GM12878 (cell line): ENCODE measurements at regions not wholly inside any gene's neighbourhood (a gene's known extent, or its start where the extent isn't known, plus 50 kb on each side); places are given as distances from the start of the nearest gene placed in this dataset.

Source experiments
- ATAC-seq: fragments of 200-7000 bp; cut with Tn5 transposase; 3 replicates; pipeline ENCODE4 v1.9.1; 2020; ENCODE audit warnings: mild to moderate bottlenecking, moderate library complexity
- BruUV-seq: library from RNA; stranded (reverse); fragments of 400-500 nt; replicated peaks from 2 replicates; lab custom pipeline; 2021; lab: Mats Ljungman, UMichigan
- CTCF ChIA-PET: fragments of 300-600 bp; sonication (Branson Sonifier 250); formaldehyde crosslinking; extraction: SDS; loops from one replicate; lab custom pipeline; 2021; ENCODE audit warnings: inconsistent platforms; lab: Yijun Ruan, JAX
- POLR2A ChIA-PET: fragments of 350-600 bp; formaldehyde crosslinking; extraction: SDS; loops from one replicate; lab custom pipeline; 2021; ENCODE audit warnings: inconsistent platforms; lab: Charles Lee
- RAD21 ChIA-PET: fragments of 300-600 bp; sonication (Branson Sonifier 250); formaldehyde crosslinking; loops from one replicate; lab custom pipeline; 2023; ENCODE audit warnings: antibody characterized with exemption; ENCODE audit not compliant: unreplicated experiment; lab: Charles Lee
- SMC1A ChIA-PET: fragments of 300-600 bp; sonication (Branson Sonifier 250); formaldehyde crosslinking; loops from one replicate; lab custom pipeline; 2023; ENCODE audit not compliant: unreplicated experiment, uncharacterized antibody; lab: Charles Lee
- DNase-seq: peaks from one replicate; pipeline ENCODE4 v3.0.0-alpha.2; 2011; ENCODE audit warnings: low read depth, low spot score
- FAIRE-seq: peaks from 3 replicates; lab custom pipeline; 2011; peaks lifted over from hg19 to GRCh38; lab: Jason Lieb, UNC
- H2AFZ ChIP-seq: 2 replicates; pipeline ENCODE4 v1.6.0; 2011; ENCODE audit warnings: low read depth, low read length, control low read depth; ENCODE audit not compliant: control insufficient read depth
- H3K27ac ChIP-seq: 2 replicates; pipeline ENCODE4 v1.5.1; 2011; ENCODE audit warnings: control low read depth; ENCODE audit not compliant: control insufficient read depth, insufficient read depth
- H3K27me3 ChIP-seq, 2 experiments: replicated peaks in 1 of 2; 2 replicates each; pipeline versions ENCODE4 v1.6.0 to v1.6.1; 2011; ENCODE audit warnings: low read length in 1 of 2; ENCODE audit not compliant: control insufficient read depth in 2 of 2, insufficient read depth in 2 of 2
- H3K36me3 ChIP-seq, 2 experiments: 2 replicates each; pipeline ENCODE4 v1.5.1; 2011; ENCODE audit warnings: low read length in 1 of 2; ENCODE audit not compliant: control insufficient read depth in 2 of 2, insufficient read depth in 2 of 2
- H3K4me1 ChIP-seq: 2 replicates; pipeline ENCODE4 v1.6.1; 2011; ENCODE audit warnings: mild to moderate bottlenecking, low read length, moderate library complexity, mixed read lengths; ENCODE audit not compliant: control insufficient read depth, insufficient read depth
- H3K4me2 ChIP-seq: 2 replicates; pipeline ENCODE4 v1.6.0; 2011; ENCODE audit warnings: control low read depth; ENCODE audit not compliant: control insufficient read depth, insufficient read depth
- H3K4me3 ChIP-seq: fragments of 200-600 bp; sonication (generic); 2 replicates; pipeline ENCODE4 v1.5.1; 2016
- H3K79me2 ChIP-seq: 2 replicates; pipeline ENCODE4 v1.6.0; 2011; ENCODE audit warnings: low read length; ENCODE audit not compliant: control insufficient read depth, insufficient read depth
- H3K9ac ChIP-seq: 2 replicates; pipeline ENCODE4 v1.8.0; 2011; ENCODE audit warnings: low read length, control low read depth, mixed read lengths; ENCODE audit not compliant: control insufficient read depth, insufficient read depth
- H3K9me3 ChIP-seq: replicated peaks from 3 replicates; pipeline ENCODE4 v1.5.1; 2011; ENCODE audit warnings: mild to moderate bottlenecking, low read length; ENCODE audit not compliant: control insufficient read depth, insufficient read depth
- H4K20me1 ChIP-seq: 2 replicates; pipeline ENCODE4 v1.6.0; 2011; ENCODE audit not compliant: control insufficient read depth, insufficient read depth
- BCL3 ChIP-seq: IDR thresholded peaks from 2 replicates; pipeline ENCODE4 v1.6.1; 2011; ENCODE audit warnings: borderline replicate concordance, low read depth, mild to moderate bottlenecking, moderate library complexity, low read length; ENCODE audit not compliant: insufficient read depth, poor library complexity, severe bottlenecking
- BRCA1 ChIP-seq: IDR thresholded peaks from 2 replicates; pipeline ENCODE4 v1.6.1; 2011; ENCODE audit warnings: low read depth, low read length, improper control_type of control experiment
- CBFB ChIP-seq: IDR thresholded peaks from 2 replicates; pipeline ENCODE4 v1.6.1; 2016; ENCODE audit warnings: antibody characterized with exemption, low read depth
- CHD2 ChIP-seq: IDR thresholded peaks from 2 replicates; pipeline ENCODE4 v1.6.1; 2011; ENCODE audit warnings: low read depth, low read length, improper control_type of control experiment, borderline replicate concordance
- CREB1 ChIP-seq: IDR thresholded peaks from 2 replicates; pipeline ENCODE4 v1.6.1; 2012; ENCODE audit warnings: low read depth, mild to moderate bottlenecking, inconsistent platforms
- EED ChIP-seq: sonication (generic); IDR thresholded peaks from 2 replicates; pipeline ENCODE4 v1.6.1; 2016; ENCODE audit warnings: antibody characterized with exemption, low read depth
- EP300 ChIP-seq, 2 experiments: fragments of 150-350 bp in 1 of 2; IDR thresholded peaks; 2 replicates each; pipeline ENCODE4 v1.6.1; 2011 to 2012; ENCODE audit warnings: low read depth in 2 of 2, low read length in 2 of 2, borderline replicate concordance in 1 of 2, improper control_type of control experiment in 1 of 2, inconsistent platforms in 1 of 2; ENCODE audit not compliant: control insufficient read depth in 1 of 2
- FOS ChIP-seq: IDR thresholded peaks from 3 replicates; pipeline ENCODE4 v1.6.1; 2011; ENCODE audit warnings: borderline replicate concordance; ENCODE audit not compliant: insufficient read length; ENCODE audit errors: extremely low read depth
- IRF4 ChIP-seq: IDR thresholded peaks from 2 replicates; pipeline ENCODE4 v1.6.1; 2011; ENCODE audit warnings: low read depth, low read length
- JUNB ChIP-seq: IDR thresholded peaks from 2 replicates; pipeline ENCODE4 v1.6.1; 2016; ENCODE audit warnings: antibody characterized with exemption, mild to moderate bottlenecking
- MLLT1 ChIP-seq: fragments of 450-650 bp; IDR thresholded peaks from 2 replicates; pipeline ENCODE4 v1.6.1; 2016; ENCODE audit warnings: mild to moderate bottlenecking
- MYC ChIP-seq: IDR thresholded peaks from 2 replicates; pipeline ENCODE4 v1.6.1; 2011; ENCODE audit warnings: mild to moderate bottlenecking, low read length, moderate library complexity, inconsistent platforms; ENCODE audit not compliant: insufficient read depth, insufficient replicate concordance, insufficient read length, severe bottlenecking
- PBX3 ChIP-seq: IDR thresholded peaks from 2 replicates; pipeline ENCODE4 v1.6.1; 2011; ENCODE audit warnings: mild to moderate bottlenecking, low read depth, low read length, moderate library complexity; ENCODE audit not compliant: insufficient replicate concordance
- PRDM15 ChIP-seq: fragments of 450-650 bp; formaldehyde crosslinking; IDR thresholded peaks from 2 replicates; pipeline ENCODE4 v1.4.0; 2020; ENCODE audit warnings: mild to moderate bottlenecking, moderate library complexity
- RUNX3 ChIP-seq: IDR thresholded peaks from 2 replicates; pipeline ENCODE4 v1.6.1; 2012; ENCODE audit warnings: low read length, inconsistent platforms
- TCF3 ChIP-seq: IDR thresholded peaks from 2 replicates; pipeline ENCODE4 v1.6.1; 2012; ENCODE audit warnings: low read depth, mild to moderate bottlenecking, low read length, borderline replicate concordance; ENCODE audit not compliant: insufficient read depth
- ZNF24 ChIP-seq: fragments of 450-650 bp; IDR thresholded peaks from 2 replicates; pipeline ENCODE4 v1.6.1; 2017; ENCODE audit warnings: antibody characterized with exemption, mild to moderate bottlenecking
- ZNF274 ChIP-seq: IDR thresholded peaks from one replicate; pipeline ENCODE4 v1.8.0; 2011; ENCODE audit not compliant: insufficient read length, insufficient read depth
- WGBS: methylation state at CpG from one replicate; pipeline ENCODE4 v1.1.6; 2016; ENCODE audit warnings: low lambda C conversion rate; ENCODE audit not compliant: insufficient replicate concordance, insufficient coverage; ENCODE audit errors: missing lambda C conversion rate; 5-methylcytosine and 5-hydroxymethylcytosine counted together
- in situ Hi-C: fragments of 300-500 bp; cut with MboI; formaldehyde crosslinking; loops from 9 replicates; pipeline ENCODE4 v1.14.3; 2018; ENCODE audit warnings: mixed read lengths
- intact Hi-C: fragments of 100-400 bp; cut with micrococcal nuclease; formaldehyde crosslinking; loops from one replicate; pipeline ENCODE4 v1.14.2; 2022; ENCODE audit not compliant: unreplicated experiment

- WGBS, result 50% methylated on average over 1 of the region's 1 CpG
- H3K27me3 ChIP-seq, result no peaks in the 10 kb centered on the region
- in situ Hi-C loops (no loop called here), intact Hi-C loops (no loop called here)
- ChIA-PET RAD21 (no interaction called here), POLR2A (interaction anchor here (0.6 kb wide), 2 partner anchors 343 to 989 kb away, joined by 3 to 6 read pairs; no protein-coding TSS in a partner anchor), SMC1A (no interaction called here), CTCF (interaction anchor here (1.3 kb wide), 1 partner anchor 20 kb away, joined by 3 read pairs; no protein-coding TSS in a partner anchor)
- FAIRE-seq, result no peak
- H3K4me2 ChIP-seq, result no peak overlapping the region
- H3K36me3 ChIP-seq, result no peaks in the 10 kb centered on the region
- H3K27ac ChIP-seq, result no peak overlapping the region
- no peaks in the 10 kb centered on the region for H3K4me1 ChIP-seq
- ATAC-seq, result no peak
- no peak overlapping the region for H2AFZ ChIP-seq
- H3K79me2 ChIP-seq, result no peaks in the 10 kb centered on the region
- no peak for DNase-seq
- no TSS peak for BruUV-seq
- H3K9me3 ChIP-seq, result no peaks in the 10 kb centered on the region
- H3K4me3 ChIP-seq, result no peak overlapping the region
- H4K20me1 ChIP-seq, result no peaks in the 10 kb centered on the region
- H3K9ac ChIP-seq, result no peak overlapping the region
- TF ChIP-seq RUNX3, result no peak
- no peak for TF ChIP-seq BRCA1
- no peak for TF ChIP-seq IRF4
- no peak for TF ChIP-seq EP300 (IDR thresholded peaks at IDR 0.05; ENCODE audit: borderline replicate concordance in 1 of 2, control insufficient read depth in 1 of 2, low read depth in 2 of 2, low read length in 2 of 2)
- no peak for TF ChIP-seq CHD2
- TF ChIP-seq FOS, result no peak
- TF ChIP-seq PRDM15 (CRISPR knock-in tag), result no peak
- TF ChIP-seq ZNF24, result no peak
- no peak for TF ChIP-seq BCL3
- no peak for TF ChIP-seq EED
- TF ChIP-seq MLLT1, result no peak
- no peak for TF ChIP-seq CBFB
- no peak for TF ChIP-seq PBX3
- no peak for TF ChIP-seq TCF3
- no peak for TF ChIP-seq ZNF274
- no peak for TF ChIP-seq JUNB
- no peak for TF ChIP-seq MYC
- TF ChIP-seq CREB1, result no peak
These were observed 373.8 kb downstream of the ZEB2 start for GRCh38 chr2:144146076-144146475.
